LNCAP (cell line): ENCODE measurements at regions not wholly inside any gene's neighbourhood (a gene's known extent, or its start where the extent isn't known, plus 50 kb on each side); places are given as distances from the start of the nearest gene placed in this dataset.

ENCODE experiments used
- TF ChIP-seq, protein P1 (sequence below): fragments of 450-650 bp; IDR thresholded peaks from 2 replicates; pipeline ENCODE4 v1.5.1; 2017; ENCODE audit warnings: mild to moderate bottlenecking

DNA sequence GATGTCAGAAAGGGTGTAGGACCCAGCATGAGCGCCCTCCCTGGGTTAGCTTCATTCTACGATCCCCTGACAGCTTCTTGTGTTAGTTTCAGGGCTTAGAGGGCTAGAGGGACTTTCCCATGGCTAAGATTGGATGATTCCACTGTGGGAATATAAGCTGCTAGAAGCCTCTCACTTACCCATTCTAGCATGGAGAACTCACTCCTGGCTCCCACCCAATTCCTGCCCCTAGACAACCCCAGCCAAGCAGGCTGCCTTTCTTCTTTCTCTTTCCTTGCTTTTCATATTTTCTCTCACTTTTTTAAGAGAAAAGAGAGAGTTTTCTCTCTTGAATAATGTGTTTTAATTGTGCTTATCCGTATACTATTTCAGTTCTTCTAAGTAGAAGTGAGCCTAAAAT, 335.1 kb upstream of the CNTN6 start:
- TF ChIP-seq, protein P1, sequence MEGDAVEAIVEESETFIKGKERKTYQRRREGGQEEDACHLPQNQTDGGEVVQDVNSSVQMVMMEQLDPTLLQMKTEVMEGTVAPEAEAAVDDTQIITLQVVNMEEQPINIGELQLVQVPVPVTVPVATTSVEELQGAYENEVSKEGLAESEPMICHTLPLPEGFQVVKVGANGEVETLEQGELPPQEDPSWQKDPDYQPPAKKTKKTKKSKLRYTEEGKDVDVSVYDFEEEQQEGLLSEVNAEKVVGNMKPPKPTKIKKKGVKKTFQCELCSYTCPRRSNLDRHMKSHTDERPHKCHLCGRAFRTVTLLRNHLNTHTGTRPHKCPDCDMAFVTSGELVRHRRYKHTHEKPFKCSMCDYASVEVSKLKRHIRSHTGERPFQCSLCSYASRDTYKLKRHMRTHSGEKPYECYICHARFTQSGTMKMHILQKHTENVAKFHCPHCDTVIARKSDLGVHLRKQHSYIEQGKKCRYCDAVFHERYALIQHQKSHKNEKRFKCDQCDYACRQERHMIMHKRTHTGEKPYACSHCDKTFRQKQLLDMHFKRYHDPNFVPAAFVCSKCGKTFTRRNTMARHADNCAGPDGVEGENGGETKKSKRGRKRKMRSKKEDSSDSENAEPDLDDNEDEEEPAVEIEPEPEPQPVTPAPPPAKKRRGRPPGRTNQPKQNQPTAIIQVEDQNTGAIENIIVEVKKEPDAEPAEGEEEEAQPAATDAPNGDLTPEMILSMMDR, result no peak

DNA sequence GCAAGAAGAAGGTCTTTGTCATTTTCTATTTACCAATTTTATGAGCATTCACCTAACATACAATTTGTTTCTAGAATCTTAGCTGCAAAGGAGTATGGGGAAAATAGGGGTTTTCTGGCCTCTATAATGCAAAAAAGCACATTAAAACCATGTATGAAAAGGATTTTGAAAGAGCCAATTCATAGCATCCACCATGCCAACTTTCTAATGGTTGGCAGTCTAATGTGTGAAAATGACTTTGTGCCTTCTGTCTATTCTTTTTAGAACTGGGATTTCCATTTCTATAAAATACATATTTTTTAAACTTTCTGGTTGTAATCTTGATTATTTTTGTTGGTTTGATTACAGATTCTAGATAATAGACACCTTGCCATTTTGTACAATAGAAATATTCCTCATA, 333.7 kb upstream of the CNTN6 start:
- TF ChIP-seq, protein P1, result no peak

DNA sequence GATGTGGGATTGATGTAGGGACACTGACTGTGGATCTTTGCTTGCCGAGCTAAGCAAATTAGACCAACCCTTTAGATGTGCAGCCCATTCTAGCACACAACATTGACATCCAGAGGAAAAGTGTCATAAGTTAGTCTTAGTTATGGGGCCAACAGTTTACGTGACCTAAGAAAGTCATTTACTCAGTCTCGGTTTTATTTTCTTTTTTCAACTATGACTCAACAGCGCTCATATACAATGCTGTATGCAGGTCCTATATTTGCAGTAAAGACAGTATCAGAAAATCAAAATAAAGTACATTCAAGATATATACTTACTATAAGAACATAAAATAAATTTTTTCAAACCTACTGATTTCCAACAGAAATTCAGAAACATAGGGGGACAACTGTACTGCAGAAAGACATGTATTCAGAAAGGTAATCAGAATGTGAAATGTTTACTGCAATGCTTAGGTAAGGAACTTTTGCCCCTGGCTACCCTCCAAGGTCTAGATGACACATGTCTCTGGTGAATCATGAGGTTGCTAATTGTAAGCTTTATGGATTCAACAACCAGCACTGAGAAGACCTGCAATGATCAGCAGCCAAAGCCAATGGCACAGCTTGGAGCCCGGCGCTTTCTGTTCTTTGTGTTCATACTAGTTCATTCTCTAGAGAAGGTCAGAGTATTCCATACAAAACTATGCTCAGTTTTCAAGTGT, 317.5 kb upstream of the CNTN6 start:
- TF ChIP-seq, protein P1, result no peak

DNA sequence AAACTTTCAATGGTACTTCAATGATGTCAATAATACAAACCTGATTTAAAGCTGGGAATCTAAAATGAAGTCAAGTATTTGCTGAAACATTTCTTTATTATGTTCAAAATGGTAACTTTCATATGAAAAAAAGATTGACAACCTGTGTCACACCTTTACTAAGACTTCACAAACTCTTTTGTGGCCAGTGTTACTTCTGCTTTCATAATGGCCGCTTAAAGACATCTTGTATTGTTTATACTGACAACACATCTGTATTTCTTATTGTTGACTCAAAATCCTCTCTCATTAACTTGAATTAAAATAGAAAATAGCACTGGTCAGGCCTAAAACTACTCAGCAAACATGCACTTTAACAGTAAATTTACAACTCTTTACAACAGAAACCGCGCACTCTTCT, 312.3 kb upstream of the CNTN6 start:
- TF ChIP-seq, protein P1, result no peak

DNA sequence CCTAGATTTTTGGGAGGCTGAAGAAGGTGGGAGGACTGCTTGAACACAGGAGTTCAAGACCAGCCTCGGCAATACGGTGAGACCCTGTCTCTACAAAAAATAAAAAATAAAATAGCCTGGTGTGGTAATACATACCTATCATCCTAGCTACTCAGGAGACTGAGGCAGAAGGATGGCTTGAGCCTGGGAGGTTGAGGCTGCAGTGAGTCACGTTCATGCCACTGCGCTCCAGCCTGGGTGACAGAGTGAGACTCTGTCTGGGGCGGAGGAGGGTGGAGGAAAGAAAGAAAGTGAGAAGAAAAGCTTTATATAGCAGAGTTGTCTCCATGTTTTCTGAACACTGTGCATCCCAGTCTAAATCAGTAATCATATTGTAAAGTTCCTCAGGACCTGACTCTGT, 301.4 kb upstream of the CNTN6 start:
- TF ChIP-seq, protein P1, result no peak

DNA sequence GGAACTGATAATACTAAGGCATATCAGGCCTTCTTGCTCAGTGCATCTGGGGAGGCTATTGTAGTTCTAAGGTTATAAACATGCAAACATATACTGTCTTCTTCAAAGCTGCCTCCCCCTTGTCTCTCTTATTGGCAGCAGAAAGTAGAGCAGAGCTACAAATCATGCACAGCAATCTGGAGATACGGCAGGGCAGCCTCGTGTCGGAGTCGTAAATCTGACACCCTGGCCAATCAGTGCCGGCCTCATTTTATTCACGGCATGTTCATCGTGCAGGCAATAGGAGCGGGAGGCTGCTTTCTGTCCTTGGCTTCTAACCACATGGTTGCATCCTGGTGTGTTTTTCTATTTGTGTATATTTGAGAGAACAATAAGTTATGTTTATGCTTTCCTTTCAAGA, 300.2 kb upstream of the CNTN6 start:
- TF ChIP-seq, protein P1, result no peak

DNA sequence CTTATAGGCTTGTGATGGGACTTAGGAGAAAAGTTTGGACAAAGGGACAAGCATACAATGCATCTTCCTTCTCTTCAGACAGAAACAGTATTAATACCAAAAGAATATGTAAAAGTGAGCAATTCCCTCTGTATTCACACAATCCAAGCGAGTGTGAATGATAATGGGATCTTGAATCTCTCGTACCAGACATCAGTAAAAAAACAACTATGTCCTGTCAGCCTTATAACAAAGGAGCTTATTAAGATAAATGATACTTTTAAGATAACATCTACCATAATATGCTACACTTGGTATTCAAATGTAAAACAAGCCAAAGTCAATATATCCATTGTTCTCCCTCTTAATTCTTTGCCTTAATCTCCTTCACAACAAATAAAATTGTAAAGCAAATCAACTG, 288.6 kb upstream of the CNTN6 start:
- TF ChIP-seq, protein P1, result no peak

DNA sequence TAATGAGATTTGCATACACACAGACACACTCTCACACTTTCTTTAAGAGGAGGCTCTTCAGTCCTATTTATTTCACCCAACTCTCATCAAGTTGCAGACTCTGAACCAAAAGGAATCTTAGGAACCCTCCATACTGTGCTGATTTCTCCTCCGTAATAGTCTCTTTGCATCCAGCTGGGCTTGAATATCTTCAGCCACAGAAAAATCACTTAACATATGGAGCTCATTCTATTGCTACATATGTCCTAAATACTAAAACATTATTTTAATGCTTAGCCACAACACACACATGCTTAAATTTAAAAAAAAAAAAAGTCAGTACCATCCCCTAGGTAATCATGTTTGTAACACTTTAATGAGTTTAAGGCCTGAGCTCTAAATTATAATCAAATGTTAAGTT, 287.5 kb upstream of the CNTN6 start:
- TF ChIP-seq, protein P1, result no peak
